Kidney capillary endothelial cell (primary cell): ENCODE measurements at regions not wholly inside any gene's neighbourhood (a gene's known extent, or its start where the extent isn't known, plus 50 kb on each side); places are given as distances from the start of the nearest gene placed in this dataset.
"Not testable (repeated sequence)": the region's sequence is repeated elsewhere in the genome, so short reads cannot be mapped to it uniquely, and the experiment has no call there.

Source experiments
- DNase-seq: peaks from one replicate; pipeline ENCODE4 v3.0.0-alpha.2; 2018; ENCODE audit warnings: low spot score

- no peak for DNase-seq
Measured at GRCh38 chr13:83825676-83826075, 56.6 kb downstream of the SLITRK1 start.

DNA sequence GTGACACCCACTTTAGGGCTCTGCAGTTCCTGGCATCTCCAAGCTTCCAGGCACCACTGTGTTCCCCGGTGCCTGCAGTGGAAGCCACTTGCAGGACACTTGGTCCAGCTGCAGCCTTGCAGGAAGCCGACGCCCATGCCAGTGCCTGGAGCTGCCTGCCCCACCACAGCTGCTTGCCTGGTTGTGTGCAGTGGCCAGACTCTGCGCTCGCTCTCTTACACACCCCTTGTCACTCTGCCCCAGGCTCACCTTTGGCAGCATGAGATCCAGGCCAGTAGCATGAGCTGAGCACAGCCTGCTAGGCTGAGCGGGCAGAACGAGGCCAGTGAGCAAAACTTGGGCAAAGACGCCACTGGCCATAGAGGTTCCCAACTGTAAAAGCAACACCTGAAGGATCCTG lies 57.7 kb downstream of the SLITRK1 start:
- no peak for DNase-seq

- DNase-seq, result no peak
Measured at GRCh38 chr13:83824120-83824519, 58.2 kb downstream of the SLITRK1 start.

GRCh38 chr13:83819611-83820010 lies 62.7 kb downstream of the SLITRK1 start:
- DNase-seq, result no peak

DNA sequence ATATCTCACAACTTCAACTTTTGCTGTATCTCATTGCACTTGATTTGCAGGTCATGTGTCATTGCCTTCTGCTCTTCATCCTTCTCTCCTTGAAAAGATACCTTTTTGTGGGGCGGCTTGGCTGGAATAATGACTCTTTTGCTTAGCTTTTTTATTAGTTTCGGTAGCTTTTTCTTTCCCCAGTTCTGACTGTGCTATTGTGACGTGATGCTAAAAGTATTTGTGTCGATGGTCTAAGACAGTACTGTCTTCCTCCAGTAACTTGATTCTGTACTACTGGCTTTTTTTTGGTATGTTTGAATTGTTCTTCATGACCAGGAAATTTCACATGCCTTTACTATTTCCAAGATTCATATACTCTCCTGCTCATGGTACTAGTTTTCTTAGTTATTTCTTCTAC lies 63.1 kb downstream of the SLITRK1 start:
- DNase-seq, result no peak

GRCh38 chr13:83816081-83816480 lies 66.2 kb downstream of the SLITRK1 start:
- no peak for DNase-seq

- no peak for DNase-seq
Measured at GRCh38 chr13:83815598-83815997, 66.7 kb downstream of the SLITRK1 start.

DNA sequence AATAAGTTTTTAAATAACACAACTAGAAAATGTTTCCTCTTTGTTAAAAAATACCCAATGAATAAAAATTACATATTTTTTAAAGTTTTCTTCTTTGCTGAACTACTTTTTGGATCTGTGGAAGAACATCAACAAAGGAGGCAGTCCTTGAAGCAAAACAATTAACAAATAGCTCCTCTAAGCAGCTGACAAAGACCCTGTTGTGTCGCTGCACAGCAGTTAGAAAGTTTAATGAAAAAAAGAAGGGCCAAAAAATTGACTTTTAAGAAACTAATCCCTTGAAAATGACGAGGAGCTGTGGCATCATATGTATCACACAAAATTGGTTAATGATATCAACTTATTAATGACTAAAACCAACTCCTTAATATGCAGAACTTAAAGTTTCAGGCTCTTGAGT lies 72.1 kb downstream of the SLITRK1 start:
- no peak for DNase-seq

- DNase-seq, result no peak
Measured at GRCh38 chr13:83804356-83804962, 77.8 kb downstream of the SLITRK1 start.

DNA sequence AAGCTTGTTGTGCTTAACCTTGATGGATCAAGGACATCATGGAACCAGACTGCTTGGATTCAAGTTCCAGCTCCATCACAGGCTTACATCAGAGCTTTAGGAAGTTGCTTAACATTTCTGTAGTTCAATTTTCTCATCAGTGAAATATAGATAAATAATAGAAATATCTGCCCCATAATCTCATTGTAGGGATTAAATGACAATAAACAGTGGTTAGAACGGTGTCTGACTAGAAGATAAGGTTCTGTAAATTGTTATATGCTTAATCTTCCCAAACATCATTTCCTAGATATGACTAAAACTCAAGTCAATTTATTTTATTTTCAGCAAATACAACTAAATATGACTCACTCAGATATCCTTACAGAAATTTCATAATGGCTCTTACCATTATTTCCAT lies 83.5 kb downstream of the SLITRK1 start:
- no peak for DNase-seq

DNA sequence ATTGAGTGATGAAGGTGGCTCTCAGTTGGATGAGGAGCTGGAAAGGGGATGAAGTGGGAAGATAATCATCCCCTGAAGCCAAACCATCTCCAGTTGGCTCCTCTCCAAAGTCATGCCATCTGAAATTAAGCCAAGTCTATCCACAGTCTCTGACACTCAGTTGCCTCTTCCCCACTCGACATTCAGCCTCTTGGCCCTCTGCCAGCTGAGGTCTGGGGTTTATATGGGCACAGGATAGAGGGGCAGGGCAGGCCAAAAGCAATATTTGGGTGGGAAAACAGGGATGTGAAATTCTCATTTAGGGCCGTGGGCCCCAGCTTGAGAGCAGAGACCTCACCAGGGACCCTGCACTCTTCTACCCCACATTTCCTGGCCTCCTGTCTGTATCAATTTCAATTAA lies 85.9 kb downstream of the SLITRK1 start:
- no peak for DNase-seq

DNA sequence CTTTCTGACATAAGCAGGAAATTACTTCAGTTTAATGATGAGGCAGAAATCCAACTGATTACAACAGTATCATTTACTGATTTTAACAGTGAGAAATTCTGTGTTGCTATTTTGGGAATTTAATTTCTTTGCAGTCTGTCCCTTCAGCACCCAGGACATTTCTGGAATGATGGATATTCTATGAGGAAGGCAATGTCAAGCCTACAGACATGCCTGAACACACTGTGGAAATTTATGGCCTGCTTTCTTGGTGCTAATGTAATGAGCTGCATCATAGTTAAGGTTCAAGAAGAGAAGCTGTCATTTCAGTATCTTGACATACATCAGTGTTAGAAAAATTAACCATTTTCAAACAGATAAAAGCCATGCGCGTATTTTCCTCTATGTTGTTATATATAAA lies 87.7 kb downstream of the SLITRK1 start:
- no peak for DNase-seq

DNA sequence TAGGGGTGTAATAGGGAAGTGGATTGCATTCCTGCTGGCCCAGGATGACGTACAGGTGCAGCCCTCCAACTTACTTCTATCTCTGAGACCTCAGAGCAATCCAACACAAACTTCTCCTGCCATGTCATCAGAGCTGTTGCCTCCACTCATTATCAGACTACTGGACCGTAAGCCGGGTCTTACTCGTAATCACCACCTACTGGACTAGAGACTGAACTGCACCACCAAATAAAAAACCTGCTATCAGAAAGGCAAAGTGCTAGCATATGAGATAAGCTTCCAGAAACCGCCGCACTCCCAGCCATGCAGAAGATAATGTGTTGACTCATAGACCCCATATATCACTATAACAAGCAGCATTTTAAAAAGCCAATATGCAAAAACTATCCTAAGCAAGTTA lies 102.0 kb downstream of the SLITRK1 start:
- peak; percentile 4 for DNase-seq

DNA sequence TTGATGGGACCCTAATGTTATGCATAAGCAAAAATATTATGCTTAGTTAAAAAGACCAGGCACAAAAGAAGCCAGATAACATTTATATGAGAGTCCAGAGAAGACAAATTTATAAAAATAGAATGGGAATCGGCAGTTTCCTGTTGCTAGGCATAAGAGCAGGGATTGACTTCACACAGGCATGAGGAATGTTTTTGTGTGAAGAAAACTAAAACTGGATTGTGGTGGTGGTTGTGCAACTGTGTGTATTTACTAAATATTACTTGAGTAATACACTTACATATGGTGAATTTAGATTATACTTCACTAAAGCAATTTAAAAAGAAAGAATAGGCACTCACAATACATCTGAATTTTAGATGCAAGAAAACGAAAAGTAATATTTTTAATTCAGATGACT lies 108.3 kb downstream of the SLITRK1 start:
- DNase-seq, result no peak

- DNase-seq, result no peak
Measured at GRCh38 chr13:83765796-83766195, 116.5 kb downstream of the SLITRK1 start.

DNA sequence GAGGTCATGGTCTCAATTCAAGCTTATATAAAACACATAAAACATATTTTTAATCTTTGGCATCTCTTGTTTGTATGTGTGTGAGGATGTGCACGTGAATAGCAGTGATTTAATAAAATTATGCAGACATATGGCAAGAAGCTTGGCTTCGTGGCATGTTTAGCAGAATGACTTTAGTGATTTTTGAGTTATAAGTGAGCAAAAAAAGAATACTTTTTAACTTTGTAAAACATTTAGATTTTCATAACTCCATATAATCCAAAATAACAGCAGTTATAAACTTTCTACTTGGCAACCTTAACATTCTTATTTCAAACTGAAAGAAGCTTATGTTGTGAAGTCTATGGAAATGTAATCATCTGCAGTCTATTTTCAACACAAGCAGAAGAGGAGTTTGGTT lies 120.6 kb downstream of the SLITRK1 start:
- DNase-seq, result no peak

GRCh38 chr13:83755210-83755609 lies 127.1 kb downstream of the SLITRK1 start:
- not testable (repeated sequence) for DNase-seq

GRCh38 chr13:83753912-83754624 lies 128.2 kb downstream of the SLITRK1 start:
- DNase-seq, result no peak

GRCh38 chr13:83752141-83752540 lies 130.1 kb downstream of the SLITRK1 start:
- DNase-seq, result no peak

DNA sequence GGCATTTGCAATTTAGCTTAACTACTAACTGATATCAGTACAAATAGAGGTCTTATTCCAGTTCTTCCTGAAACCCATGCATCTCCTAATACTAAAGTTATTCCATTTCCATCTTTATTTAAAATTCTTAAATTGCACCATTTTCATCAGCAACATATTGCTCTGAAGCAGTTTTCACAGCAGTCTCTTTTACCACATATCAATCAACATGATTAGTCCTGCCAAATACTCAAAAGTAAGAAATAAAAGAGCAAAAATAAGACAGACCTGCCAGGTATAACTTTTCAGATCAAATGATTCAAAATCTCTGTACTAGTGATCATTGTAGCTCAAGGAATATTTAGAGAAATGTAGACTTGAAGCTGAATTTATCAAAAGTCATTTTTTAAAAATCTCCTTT lies 141.7 kb downstream of the SLITRK1 start:
- no peak for DNase-seq

- no peak for DNase-seq
Measured at GRCh38 chr13:83738407-83738806, 143.9 kb downstream of the SLITRK1 start.

GRCh38 chr13:83733293-83733692 lies 149.0 kb downstream of the SLITRK1 start:
- DNase-seq, result no peak

DNA sequence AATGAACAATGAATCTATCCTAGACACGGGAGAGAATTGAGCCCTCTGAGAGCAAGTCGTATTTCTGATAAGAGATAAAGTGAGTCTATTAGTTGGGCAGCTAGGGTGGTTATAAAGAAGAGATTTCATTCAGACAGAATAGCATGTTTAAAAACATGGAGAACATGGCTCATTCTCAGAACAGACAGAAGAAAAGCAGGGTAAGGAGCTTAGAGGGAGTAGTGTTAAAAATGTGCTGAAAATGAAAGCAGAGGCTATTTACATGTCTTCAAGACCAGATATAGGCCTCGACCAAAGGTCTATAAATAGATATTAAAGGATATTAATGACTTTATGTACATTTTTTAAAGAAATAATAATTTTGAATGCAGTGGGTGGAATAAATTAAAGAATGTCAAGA lies 149.5 kb downstream of the SLITRK1 start:
- no peak for DNase-seq

DNA sequence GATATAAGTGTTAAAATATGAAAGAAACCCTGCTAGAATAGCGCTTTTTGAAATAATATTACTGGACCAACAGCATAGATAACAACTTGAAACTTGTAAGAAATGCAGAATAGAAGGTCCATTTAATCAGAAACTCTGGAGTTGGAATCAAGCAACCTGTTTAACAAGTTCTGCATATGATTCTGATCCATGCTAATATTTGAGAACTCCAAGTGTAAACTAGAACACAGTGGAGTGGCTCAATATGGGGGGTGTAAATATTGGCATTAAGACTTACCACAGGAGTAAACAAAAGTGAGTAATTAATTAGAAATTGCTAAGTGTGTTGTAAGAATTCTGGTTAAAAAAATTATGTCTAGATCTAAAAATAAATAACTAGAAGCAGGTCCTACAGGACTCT lies 151.2 kb downstream of the SLITRK1 start:
- no peak for DNase-seq
